HCT116 (cell line): ENCODE measurements at regions not wholly inside any gene's neighbourhood (a gene's known extent, or its start where the extent isn't known, plus 50 kb on each side); places are given as distances from the start of the nearest gene placed in this dataset.

Experiments used
- ATAC-seq: fragments of 200-7000 bp; cut with Tn5 transposase; 2 replicates; pipeline ENCODE4 v1.9.1; 2020; ENCODE audit warnings: mild to moderate bottlenecking, moderate library complexity
- BruUV-seq: library from RNA; stranded (reverse); fragments of 400-500 nt; replicated peaks from 2 replicates; lab custom pipeline; 2021; lab: Mats Ljungman, UMichigan
- CTCF ChIA-PET: fragments of 300-600 bp; sonication (Branson Sonifier 250); formaldehyde crosslinking; loops from one replicate; lab custom pipeline; 2021; ENCODE audit warnings: antibody characterized with exemption; lab: Charles Lee
- POLR2A ChIA-PET: fragments of 300-600, 350-600 bp; sonication (Branson Sonifier 250); formaldehyde crosslinking; loops from one replicate; lab custom pipeline; 2021; ENCODE audit warnings: antibody characterized with exemption; lab: Charles Lee
- RAD21 ChIA-PET, 2 experiments: fragments of 300-600 bp; sonication (Branson Sonifier 250); formaldehyde crosslinking; loops; one replicate each; lab custom pipeline; 2023; ENCODE audit warnings: low total read pairs in 2 of 2; ENCODE audit not compliant: uncharacterized antibody in 2 of 2, unreplicated experiment in 2 of 2, low non-redundant PET in 1 of 2; lab: Charles Lee
- DNase-seq: peaks from one replicate; pipeline ENCODE4 v3.0.0-alpha.2; 2010; ENCODE audit warnings: low read depth, low spot score
- H2AFZ ChIP-seq: fragments of 200-600 bp; shearing (Covaris generic), sonication (generic); 2 replicates; pipeline ENCODE4 v1.6.1; 2017; ENCODE audit warnings: low read depth, mixed run types, mixed read lengths, antibody characterized with exemption, low read length; ENCODE audit not compliant: poor library complexity, severe bottlenecking
- H3K27ac ChIP-seq: 2 replicates; pipeline ENCODE4 v1.5.1; 2012; ENCODE audit warnings: low read depth, low read length
- H3K27me3 ChIP-seq: fragments of 200-600 bp; sonication (generic); 2 replicates; pipeline ENCODE4 v1.6.1; 2016; ENCODE audit warnings: mixed run types, low read length, mixed read lengths; ENCODE audit not compliant: insufficient read depth
- H3K36me3 ChIP-seq, 2 experiments: fragments of 200-500 bp in 1 of 2; fragments of 200-600 bp in 1 of 2; sonication (Bioruptor generic) in 1 of 2; sonication (generic) in 1 of 2; 2 replicates each; pipeline versions ENCODE4 v1.5.1 to v1.6.1; 2014 to 2016; ENCODE audit warnings: low read length in 2 of 2, inconsistent platforms in 1 of 2, mixed read lengths in 1 of 2, mixed run types in 1 of 2; ENCODE audit not compliant: insufficient read depth in 2 of 2, control insufficient read depth in 1 of 2
- H3K4me1 ChIP-seq, 2 experiments: fragments of 200-600 bp in 1 of 2; sonication (generic) in 1 of 2; 2 replicates each; pipeline versions ENCODE4 v1.5.1 to v1.6.1; 2012 to 2017; ENCODE audit warnings: low read length in 2 of 2, inconsistent platforms in 1 of 2, mild to moderate bottlenecking in 1 of 2, mixed read lengths in 1 of 2, mixed run types in 1 of 2, moderate library complexity in 1 of 2; ENCODE audit not compliant: insufficient read depth in 2 of 2, control insufficient read depth in 1 of 2
- H3K4me2 ChIP-seq: fragments of 200-600 bp; sonication (generic); 2 replicates; pipeline ENCODE4 v1.6.1; 2017; ENCODE audit warnings: mixed run types, low read length, mixed read lengths
- H3K4me3 ChIP-seq, 2 experiments: fragments of 200-600 bp in 1 of 2; sonication (generic) in 1 of 2; replicated peaks in 1 of 2; 2 replicates each; pipeline ENCODE4 v1.5.1; 2011 to 2016; ENCODE audit warnings: low read length in 2 of 2, control low read depth in 1 of 2, low read depth in 1 of 2, mild to moderate bottlenecking in 1 of 2, mixed read lengths in 1 of 2, mixed run types in 1 of 2
- H3K79me2 ChIP-seq: fragments of 200-600 bp; sonication (generic); 2 replicates; pipeline ENCODE4 v1.6.1; 2017; ENCODE audit warnings: mild to moderate bottlenecking, mixed run types, low read length, moderate library complexity, mixed read lengths; ENCODE audit not compliant: insufficient read depth
- H3K9ac ChIP-seq: fragments of 200-600 bp; sonication (generic); 2 replicates; pipeline ENCODE4 v1.6.1; 2016; ENCODE audit warnings: low read length, mixed read lengths
- H3K9me2 ChIP-seq: fragments of 200-600 bp; sonication (generic), shearing (Covaris generic); 2 replicates; pipeline ENCODE4 v1.6.1; 2017; ENCODE audit warnings: mixed run types, mild to moderate bottlenecking, moderate library complexity; ENCODE audit not compliant: insufficient read depth
- H3K9me3 ChIP-seq, 2 experiments: fragments of 200-500 bp in 1 of 2; fragments of 200-600 bp in 1 of 2; sonication (Bioruptor generic) in 1 of 2; sonication (generic) in 1 of 2; 2 replicates each; pipeline ENCODE4 v1.6.1; 2014 to 2017; ENCODE audit warnings: low read length in 2 of 2, mixed read lengths in 2 of 2, inconsistent platforms in 1 of 2, low read depth in 1 of 2, mild to moderate bottlenecking in 1 of 2, mixed run types in 1 of 2, moderate library complexity in 1 of 2; ENCODE audit not compliant: control insufficient read depth in 1 of 2, insufficient read depth in 1 of 2
- H4K20me1 ChIP-seq: fragments of 200-600 bp; sonication (generic), shearing (Covaris generic); 2 replicates; pipeline ENCODE4 v1.6.1; 2017; ENCODE audit warnings: mixed run types, mild to moderate bottlenecking, moderate library complexity; ENCODE audit not compliant: insufficient read depth
- CEBPB ChIP-seq: IDR thresholded peaks from 2 replicates; pipeline ENCODE4 v1.6.1; 2012; ENCODE audit warnings: low read depth
- EZH2 ChIP-seq: fragments of 200-600 bp; sonication (generic); IDR thresholded peaks from 2 replicates; pipeline ENCODE4 v1.6.1; 2017; ENCODE audit warnings: antibody characterized with exemption, mixed run types
- POLR2AphosphoS5 ChIP-seq: IDR thresholded peaks from 2 replicates; pipeline ENCODE4 v1.6.1; 2011; ENCODE audit warnings: mild to moderate bottlenecking, low read depth, low read length, moderate library complexity
- SIN3A ChIP-seq: IDR thresholded peaks from 2 replicates; pipeline ENCODE4 v1.6.1; 2012; ENCODE audit warnings: low read depth
- YY1 ChIP-seq: IDR thresholded peaks from 2 replicates; pipeline ENCODE4 v1.6.1; 2011; ENCODE audit warnings: low read length, low read depth, moderate library complexity, mild to moderate bottlenecking; ENCODE audit not compliant: insufficient replicate concordance; ENCODE audit errors: extremely low read depth
- ZFX ChIP-seq: fragments of 450-650 bp; IDR thresholded peaks from 2 replicates; pipeline ENCODE4 v1.6.1; 2017
- intact Hi-C: fragments of 100-400 bp; cut with micrococcal nuclease; formaldehyde crosslinking; loops from 2 replicates; pipeline ENCODE4 v1.10.0; 2022
- TF ChIP-seq, protein P1 (sequence below): IDR thresholded peaks from 2 replicates; pipeline ENCODE4 v1.6.1; 2011; ENCODE audit warnings: mild to moderate bottlenecking, low read length, moderate library complexity; ENCODE audit not compliant: insufficient replicate concordance; ENCODE audit errors: extremely low read depth
- TF ChIP-seq, protein P2 (sequence below): IDR thresholded peaks from 2 replicates; pipeline ENCODE4 v1.6.1; 2012; ENCODE audit warnings: low read depth
- TF ChIP-seq, protein P3 (sequence below): IDR thresholded peaks from 2 replicates; pipeline ENCODE4 v1.6.1; 2012

DNA sequence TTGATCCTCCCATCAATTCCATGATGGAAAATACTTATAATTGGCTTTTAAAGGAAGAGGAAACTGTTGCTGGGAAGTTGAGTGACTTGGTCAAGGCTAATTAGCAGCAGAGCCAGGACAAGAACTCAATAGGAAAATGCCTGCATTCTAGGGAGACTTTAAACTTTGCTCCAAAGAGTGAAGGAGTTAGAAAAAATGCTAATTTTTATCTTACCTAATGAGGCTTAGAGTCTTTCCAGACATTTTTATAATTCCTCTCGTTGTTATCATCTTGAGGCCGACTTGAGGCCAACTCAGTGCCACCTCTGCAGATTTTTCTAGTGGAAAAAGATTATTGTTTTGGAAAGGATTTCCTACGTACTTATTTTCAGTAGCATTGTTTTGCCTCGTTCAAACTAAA lies 344.6 kb downstream of the ETNK1 start:
- no TSS peak for BruUV-seq
- Histone ChIP-seq H4K20me1 (no peaks in the 10 kb centered on the region), H3K4me1 (no peaks in the 10 kb centered on the region), H3K79me2 (no peaks in the 10 kb centered on the region), H3K9ac (no peak overlapping the region), H2AFZ (no peak overlapping the region), H3K27ac (no peak overlapping the region), H3K4me3 (no peak overlapping the region), H3K9me2 (no peaks in the 10 kb centered on the region), H3K4me2 (no peak overlapping the region), H3K36me3 (no peaks in the 10 kb centered on the region), H3K27me3 (peaks cover 3% of the 10 kb centered on the region), H3K9me3 (no peaks in the 10 kb centered on the region)
- ATAC-seq (no peak), DNase-seq (no peak)
- intact Hi-C loops: no loop called here
- ChIA-PET CTCF (no interaction called here), POLR2A (no interaction called here), RAD21 (no interaction called here)
- TF ChIP-seq POLR2AphosphoS5 (no peak), ZFX (no peak), YY1 (no peak), SIN3A (no peak), CEBPB (no peak), EZH2 (no peak)
- TF ChIP-seq, protein P1, sequence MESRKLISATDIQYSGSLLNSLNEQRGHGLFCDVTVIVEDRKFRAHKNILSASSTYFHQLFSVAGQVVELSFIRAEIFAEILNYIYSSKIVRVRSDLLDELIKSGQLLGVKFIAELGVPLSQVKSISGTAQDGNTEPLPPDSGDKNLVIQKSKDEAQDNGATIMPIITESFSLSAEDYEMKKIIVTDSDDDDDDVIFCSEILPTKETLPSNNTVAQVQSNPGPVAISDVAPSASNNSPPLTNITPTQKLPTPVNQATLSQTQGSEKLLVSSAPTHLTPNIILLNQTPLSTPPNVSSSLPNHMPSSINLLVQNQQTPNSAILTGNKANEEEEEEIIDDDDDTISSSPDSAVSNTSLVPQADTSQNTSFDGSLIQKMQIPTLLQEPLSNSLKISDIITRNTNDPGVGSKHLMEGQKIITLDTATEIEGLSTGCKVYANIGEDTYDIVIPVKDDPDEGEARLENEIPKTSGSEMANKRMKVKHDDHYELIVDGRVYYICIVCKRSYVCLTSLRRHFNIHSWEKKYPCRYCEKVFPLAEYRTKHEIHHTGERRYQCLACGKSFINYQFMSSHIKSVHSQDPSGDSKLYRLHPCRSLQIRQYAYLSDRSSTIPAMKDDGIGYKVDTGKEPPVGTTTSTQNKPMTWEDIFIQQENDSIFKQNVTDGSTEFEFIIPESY: no peak
- TF ChIP-seq, protein P2, sequence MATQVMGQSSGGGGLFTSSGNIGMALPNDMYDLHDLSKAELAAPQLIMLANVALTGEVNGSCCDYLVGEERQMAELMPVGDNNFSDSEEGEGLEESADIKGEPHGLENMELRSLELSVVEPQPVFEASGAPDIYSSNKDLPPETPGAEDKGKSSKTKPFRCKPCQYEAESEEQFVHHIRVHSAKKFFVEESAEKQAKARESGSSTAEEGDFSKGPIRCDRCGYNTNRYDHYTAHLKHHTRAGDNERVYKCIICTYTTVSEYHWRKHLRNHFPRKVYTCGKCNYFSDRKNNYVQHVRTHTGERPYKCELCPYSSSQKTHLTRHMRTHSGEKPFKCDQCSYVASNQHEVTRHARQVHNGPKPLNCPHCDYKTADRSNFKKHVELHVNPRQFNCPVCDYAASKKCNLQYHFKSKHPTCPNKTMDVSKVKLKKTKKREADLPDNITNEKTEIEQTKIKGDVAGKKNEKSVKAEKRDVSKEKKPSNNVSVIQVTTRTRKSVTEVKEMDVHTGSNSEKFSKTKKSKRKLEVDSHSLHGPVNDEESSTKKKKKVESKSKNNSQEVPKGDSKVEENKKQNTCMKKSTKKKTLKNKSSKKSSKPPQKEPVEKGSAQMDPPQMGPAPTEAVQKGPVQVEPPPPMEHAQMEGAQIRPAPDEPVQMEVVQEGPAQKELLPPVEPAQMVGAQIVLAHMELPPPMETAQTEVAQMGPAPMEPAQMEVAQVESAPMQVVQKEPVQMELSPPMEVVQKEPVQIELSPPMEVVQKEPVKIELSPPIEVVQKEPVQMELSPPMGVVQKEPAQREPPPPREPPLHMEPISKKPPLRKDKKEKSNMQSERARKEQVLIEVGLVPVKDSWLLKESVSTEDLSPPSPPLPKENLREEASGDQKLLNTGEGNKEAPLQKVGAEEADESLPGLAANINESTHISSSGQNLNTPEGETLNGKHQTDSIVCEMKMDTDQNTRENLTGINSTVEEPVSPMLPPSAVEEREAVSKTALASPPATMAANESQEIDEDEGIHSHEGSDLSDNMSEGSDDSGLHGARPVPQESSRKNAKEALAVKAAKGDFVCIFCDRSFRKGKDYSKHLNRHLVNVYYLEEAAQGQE: no peak
- TF ChIP-seq, protein P3, sequence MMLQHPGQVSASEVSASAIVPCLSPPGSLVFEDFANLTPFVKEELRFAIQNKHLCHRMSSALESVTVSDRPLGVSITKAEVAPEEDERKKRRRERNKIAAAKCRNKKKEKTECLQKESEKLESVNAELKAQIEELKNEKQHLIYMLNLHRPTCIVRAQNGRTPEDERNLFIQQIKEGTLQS: no peak
